A673 (cell line): ENCODE measurements at regions not wholly inside any gene's neighbourhood (a gene's known extent, or its start where the extent isn't known, plus 50 kb on each side); places are given as distances from the start of the nearest gene placed in this dataset.

ENCODE experiments used
- CTCF ChIP-seq: fragments of 300-800, 200-600 bp; sonication (generic); conservative IDR thresholded peaks from 2 replicates; pipeline ENCODE4 v1.5.1; 2017; ENCODE audit warnings: low read depth, mild to moderate bottlenecking, antibody characterized with exemption, low read length, moderate library complexity, mixed read lengths
- EZH2 ChIP-seq: fragments of 200-600 bp; sonication (generic); IDR thresholded peaks from 2 replicates; pipeline ENCODE4 v1.6.1; 2017; ENCODE audit warnings: borderline replicate concordance, low read depth, mild to moderate bottlenecking, mixed read lengths, antibody characterized with exemption, low read length; ENCODE audit not compliant: poor library complexity, severe bottlenecking

- no peak for TF ChIP-seq CTCF
- TF ChIP-seq EZH2 = no peak
Observed at GRCh38 chr11:8744423-8744822, 61.8 kb downstream of the RPL27A start.
